OCI-LY3 (cell line): ENCODE measurements at regions not wholly inside any gene's neighbourhood (a gene's known extent, or its start where the extent isn't known, plus 50 kb on each side); places are given as distances from the start of the nearest gene placed in this dataset.

Experiments
- H2AFZ ChIP-seq: fragments of 200-600, 300-600 bp; shearing (Covaris generic); 2 replicates; pipeline ENCODE4 v1.6.0; 2014; ENCODE audit warnings: antibody characterized with exemption, low read depth, low read length
- H3K27ac ChIP-seq: fragments of 200-600, 300-600 bp; sonication (generic); 2 replicates; pipeline ENCODE4 v1.5.1; 2014; ENCODE audit warnings: mild to moderate bottlenecking, low read length, moderate library complexity, mixed read lengths
- H3K27me3 ChIP-seq: fragments of 200-600, 300-600 bp; sonication (generic); 2 replicates; pipeline ENCODE4 v1.6.1; 2014; ENCODE audit warnings: low read depth, low read length, mixed read lengths
- H3K36me3 ChIP-seq: fragments of 200-600, 300-600 bp; sonication (generic); replicated peaks from 2 replicates; pipeline ENCODE3; 2014; ENCODE audit warnings: low read depth, low read length, mixed read lengths
- H3K4me1 ChIP-seq: fragments of 300-600, 200-600 bp; sonication (generic); 2 replicates; pipeline ENCODE4 v1.6.1; 2014; ENCODE audit warnings: low read length, mixed read lengths
- H3K4me2 ChIP-seq: fragments of 200-600, 300-600 bp; sonication (generic); 2 replicates; pipeline ENCODE4 v1.6.1; 2014; ENCODE audit warnings: low read length, mixed read lengths
- H3K4me3 ChIP-seq: fragments of 300-600, 200-600 bp; sonication (generic); 2 replicates; pipeline ENCODE4 v1.5.1; 2014; ENCODE audit warnings: antibody characterized with exemption, mild to moderate bottlenecking, low read length, moderate library complexity
- H3K79me2 ChIP-seq: fragments of 300-600, 200-600 bp; shearing (Covaris generic); 2 replicates; pipeline ENCODE4 v1.6.1; 2014; ENCODE audit warnings: mild to moderate bottlenecking, low read length, mixed read lengths
- H3K9ac ChIP-seq: fragments of 300-600, 200-600 bp; shearing (Covaris generic); 2 replicates; pipeline ENCODE4 v1.6.0; 2014; ENCODE audit warnings: mild to moderate bottlenecking, low read length, moderate library complexity
- H3K9me3 ChIP-seq: fragments of 200-600, 300-600 bp; shearing (Covaris generic); 2 replicates; pipeline ENCODE4 v1.6.1; 2014; ENCODE audit warnings: low read length, mixed read lengths; ENCODE audit not compliant: insufficient read depth
- H4K20me1 ChIP-seq: fragments of 200-600, 300-600 bp; sonication (generic); 2 replicates; pipeline ENCODE4 v1.6.1; 2016; ENCODE audit warnings: low read length, mixed read lengths; ENCODE audit not compliant: insufficient read depth
- EZH2phosphoT487 ChIP-seq: fragments of 200-600 bp; shearing (Covaris generic); IDR thresholded peaks from 2 replicates; pipeline ENCODE4 v1.6.1; 2018; ENCODE audit warnings: antibody characterized with exemption, mixed run types, low read depth
- TF ChIP-seq, protein P1 (sequence below): fragments of 200-600, 300-600 bp; sonication (generic); IDR thresholded peaks from 2 replicates; pipeline ENCODE4 v1.5.1; 2014; ENCODE audit warnings: antibody characterized with exemption, low read length, low read depth

DNA sequence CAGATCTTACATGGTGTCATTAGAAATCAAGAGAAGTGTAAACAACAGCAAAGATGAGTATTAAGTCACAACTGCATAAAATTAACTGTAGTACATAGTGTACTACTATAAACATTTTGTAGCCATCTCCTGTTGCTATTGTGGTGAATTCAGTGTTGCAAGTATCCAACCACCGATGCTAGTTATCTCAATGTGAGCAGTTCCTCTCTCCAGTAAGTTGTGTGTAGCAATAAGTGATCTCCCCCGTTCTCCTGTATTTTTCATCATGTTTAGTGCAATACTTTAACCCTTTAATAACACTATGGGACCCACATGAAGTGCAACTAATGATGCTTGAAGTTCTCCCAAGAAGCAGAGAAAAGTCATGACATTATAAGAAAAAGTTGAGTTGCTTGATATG is 264.7 kb upstream of the KCNH8 start:
- H3K79me2 ChIP-seq: no peaks in the 10 kb centered on the region
- no peak overlapping the region for H3K9ac ChIP-seq
- H3K9me3 ChIP-seq: no peaks in the 10 kb centered on the region
- no peak overlapping the region for H3K27ac ChIP-seq
- no peaks in the 10 kb centered on the region for H3K4me1 ChIP-seq
- H3K4me2 ChIP-seq: no peak overlapping the region
- H3K4me3 ChIP-seq: no peak overlapping the region
- H4K20me1 ChIP-seq: no peaks in the 10 kb centered on the region
- no peaks in the 10 kb centered on the region for H3K27me3 ChIP-seq
- H3K36me3 ChIP-seq: no peaks in the 10 kb centered on the region
- H2AFZ ChIP-seq: no peak overlapping the region
- TF ChIP-seq, protein P1, sequence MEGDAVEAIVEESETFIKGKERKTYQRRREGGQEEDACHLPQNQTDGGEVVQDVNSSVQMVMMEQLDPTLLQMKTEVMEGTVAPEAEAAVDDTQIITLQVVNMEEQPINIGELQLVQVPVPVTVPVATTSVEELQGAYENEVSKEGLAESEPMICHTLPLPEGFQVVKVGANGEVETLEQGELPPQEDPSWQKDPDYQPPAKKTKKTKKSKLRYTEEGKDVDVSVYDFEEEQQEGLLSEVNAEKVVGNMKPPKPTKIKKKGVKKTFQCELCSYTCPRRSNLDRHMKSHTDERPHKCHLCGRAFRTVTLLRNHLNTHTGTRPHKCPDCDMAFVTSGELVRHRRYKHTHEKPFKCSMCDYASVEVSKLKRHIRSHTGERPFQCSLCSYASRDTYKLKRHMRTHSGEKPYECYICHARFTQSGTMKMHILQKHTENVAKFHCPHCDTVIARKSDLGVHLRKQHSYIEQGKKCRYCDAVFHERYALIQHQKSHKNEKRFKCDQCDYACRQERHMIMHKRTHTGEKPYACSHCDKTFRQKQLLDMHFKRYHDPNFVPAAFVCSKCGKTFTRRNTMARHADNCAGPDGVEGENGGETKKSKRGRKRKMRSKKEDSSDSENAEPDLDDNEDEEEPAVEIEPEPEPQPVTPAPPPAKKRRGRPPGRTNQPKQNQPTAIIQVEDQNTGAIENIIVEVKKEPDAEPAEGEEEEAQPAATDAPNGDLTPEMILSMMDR: no peak
- TF ChIP-seq EZH2phosphoT487: no peak

DNA sequence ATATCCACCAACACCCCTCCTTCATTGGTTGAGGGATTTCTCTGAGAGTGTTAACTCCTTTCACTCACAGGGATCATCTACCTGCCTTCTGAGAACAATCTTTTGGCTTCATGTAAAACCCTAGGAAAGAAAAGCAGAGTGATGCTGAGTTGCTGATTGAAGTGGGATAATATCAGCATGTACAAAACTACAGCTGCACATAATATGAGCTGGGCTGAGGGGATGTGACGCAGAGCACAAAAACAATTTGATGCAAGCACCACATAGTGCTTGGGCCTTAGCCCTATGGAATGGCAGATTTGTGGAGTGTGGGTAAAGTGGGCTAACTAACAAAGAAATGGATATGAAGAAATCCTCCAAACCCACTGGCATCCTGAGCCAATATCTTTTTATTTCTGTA is 267.6 kb upstream of the KCNH8 start:
- Histone ChIP-seq H2AFZ (no peak overlapping the region), H3K27ac (no peak overlapping the region), H3K4me3 (no peak overlapping the region), H3K27me3 (no peaks in the 10 kb centered on the region), H4K20me1 (no peaks in the 10 kb centered on the region), H3K9me3 (no peaks in the 10 kb centered on the region), H3K9ac (no peak overlapping the region), H3K79me2 (no peaks in the 10 kb centered on the region), H3K4me1 (no peaks in the 10 kb centered on the region), H3K4me2 (no peak overlapping the region), H3K36me3 (no peaks in the 10 kb centered on the region)
- no peak for TF ChIP-seq EZH2phosphoT487
- TF ChIP-seq, protein P1: no peak

DNA sequence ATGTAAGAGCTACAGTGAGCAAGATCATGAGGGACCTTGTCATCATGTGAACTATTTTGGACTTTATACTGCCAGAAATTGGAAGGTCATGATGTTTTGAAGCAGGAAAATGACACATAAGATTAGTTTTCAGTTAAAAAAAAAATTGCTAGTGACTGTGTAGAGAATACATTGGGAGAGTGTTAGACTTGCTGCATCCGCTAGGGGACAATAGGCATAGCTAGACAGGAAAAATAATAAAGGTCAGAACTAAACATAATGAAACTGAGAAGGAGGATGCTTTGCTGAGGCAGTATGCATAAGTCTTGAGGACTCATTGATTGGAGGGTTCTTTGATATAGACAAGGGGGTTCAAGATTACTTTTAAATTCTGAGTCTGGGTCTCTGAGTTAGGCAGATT is 275.8 kb upstream of the KCNH8 start:
- no peak overlapping the region for H3K27ac ChIP-seq
- H3K27me3 ChIP-seq: no peaks in the 10 kb centered on the region
- H3K36me3 ChIP-seq: no peaks in the 10 kb centered on the region
- H4K20me1 ChIP-seq: no peaks in the 10 kb centered on the region
- H3K9me3 ChIP-seq: no peaks in the 10 kb centered on the region
- no peak overlapping the region for H2AFZ ChIP-seq
- no peaks in the 10 kb centered on the region for H3K79me2 ChIP-seq
- H3K9ac ChIP-seq: no peak overlapping the region
- TF ChIP-seq EZH2phosphoT487: no peak
- TF ChIP-seq, protein P1: peak; percentile 46
- no peak overlapping the region for H3K4me3 ChIP-seq
- no peaks in the 10 kb centered on the region for H3K4me1 ChIP-seq
- no peak overlapping the region for H3K4me2 ChIP-seq

DNA sequence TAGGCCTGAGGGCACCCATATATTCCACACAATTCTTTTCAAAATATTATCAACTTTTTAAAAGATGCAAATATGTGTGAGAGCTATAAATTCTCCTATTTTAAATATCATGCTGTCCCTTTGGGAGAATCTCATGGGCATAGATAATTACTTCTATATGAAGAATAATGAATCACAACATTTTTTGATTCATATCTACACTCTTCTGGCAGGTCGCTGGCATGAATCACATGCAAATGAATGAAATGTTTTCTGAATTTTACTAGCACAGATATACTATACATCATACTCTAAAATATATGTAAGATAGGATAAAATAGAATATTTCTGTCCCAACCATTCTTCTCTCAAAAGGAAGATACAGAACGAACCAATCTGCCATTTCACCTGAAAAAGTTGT is 277.7 kb upstream of the KCNH8 start:
- Histone ChIP-seq H3K27ac (no peak overlapping the region), H4K20me1 (no peaks in the 10 kb centered on the region), H3K4me3 (no peak overlapping the region), H3K4me1 (no peaks in the 10 kb centered on the region), H3K9ac (no peak overlapping the region), H3K4me2 (no peak overlapping the region), H3K79me2 (no peaks in the 10 kb centered on the region), H3K27me3 (no peaks in the 10 kb centered on the region), H2AFZ (no peak overlapping the region), H3K9me3 (no peaks in the 10 kb centered on the region), H3K36me3 (no peaks in the 10 kb centered on the region)
- TF ChIP-seq, protein P1: no peak
- TF ChIP-seq EZH2phosphoT487: no peak
